ENCODE measurements at regions not wholly inside any gene's neighbourhood (a gene's known extent, or its start where the extent isn't known, plus 50 kb on each side); places are given as distances from the start of the nearest gene placed in this dataset.

DNA sequence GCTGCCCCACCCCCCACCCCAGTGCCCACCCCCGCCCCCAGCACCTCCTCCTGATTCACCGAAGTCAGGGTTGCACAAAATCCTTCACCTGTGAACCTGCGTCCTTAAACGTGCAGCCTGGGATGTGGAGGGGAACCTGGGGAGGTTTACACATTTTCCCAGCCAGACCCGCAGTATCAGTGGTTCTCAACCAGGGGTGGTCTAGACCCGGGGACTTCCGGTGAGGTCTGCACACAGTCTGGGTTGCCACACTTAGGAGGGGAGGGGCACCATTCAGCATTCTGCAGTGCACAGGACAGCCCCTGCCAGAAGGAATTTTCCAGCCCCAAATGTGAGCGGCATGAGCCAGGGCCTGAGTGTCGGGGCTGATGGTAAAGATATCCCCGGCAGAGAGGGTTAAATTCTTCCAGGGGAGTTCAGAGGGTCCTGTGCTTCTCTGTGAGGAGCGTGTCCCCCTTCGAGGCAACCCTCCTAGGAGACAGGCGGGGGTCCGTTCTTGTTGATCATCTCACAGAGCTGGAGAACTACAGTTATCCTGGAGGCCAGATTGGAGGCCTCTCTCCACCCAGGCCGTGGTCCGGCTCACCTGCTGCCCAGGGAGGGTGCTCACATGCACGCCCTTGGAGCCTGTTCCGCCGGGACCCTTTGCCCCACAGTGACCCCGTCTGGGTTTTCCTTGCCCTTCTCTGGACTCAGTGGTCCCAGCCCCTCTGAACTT is 113.6 kb downstream of the SIK1 start:
- H3K36me3 ChIP-seq: no peaks in the 10 kb centered on the region
- H3K9me3 ChIP-seq: peaks cover 0 to 7% (median 3%) of the 10 kb centered on the region in 4 donors
- H3K27me3 ChIP-seq: no peaks in the 10 kb centered on the region
- no peak overlapping the region for H3K27ac ChIP-seq
- no peak for ATAC-seq (ENCODE audit: low FRiP score in 2 of 2)
- H3K4me3 ChIP-seq: no peak overlapping the region
- TF ChIP-seq POLR2AphosphoS5 (IDR thresholded peaks at IDR 0.05) (no peak), EP300 (IDR thresholded peaks at IDR 0.05) (no peak), POLR2A (IDR thresholded peaks at IDR 0.05) (no peak)
- TF ChIP-seq, protein P1, sequence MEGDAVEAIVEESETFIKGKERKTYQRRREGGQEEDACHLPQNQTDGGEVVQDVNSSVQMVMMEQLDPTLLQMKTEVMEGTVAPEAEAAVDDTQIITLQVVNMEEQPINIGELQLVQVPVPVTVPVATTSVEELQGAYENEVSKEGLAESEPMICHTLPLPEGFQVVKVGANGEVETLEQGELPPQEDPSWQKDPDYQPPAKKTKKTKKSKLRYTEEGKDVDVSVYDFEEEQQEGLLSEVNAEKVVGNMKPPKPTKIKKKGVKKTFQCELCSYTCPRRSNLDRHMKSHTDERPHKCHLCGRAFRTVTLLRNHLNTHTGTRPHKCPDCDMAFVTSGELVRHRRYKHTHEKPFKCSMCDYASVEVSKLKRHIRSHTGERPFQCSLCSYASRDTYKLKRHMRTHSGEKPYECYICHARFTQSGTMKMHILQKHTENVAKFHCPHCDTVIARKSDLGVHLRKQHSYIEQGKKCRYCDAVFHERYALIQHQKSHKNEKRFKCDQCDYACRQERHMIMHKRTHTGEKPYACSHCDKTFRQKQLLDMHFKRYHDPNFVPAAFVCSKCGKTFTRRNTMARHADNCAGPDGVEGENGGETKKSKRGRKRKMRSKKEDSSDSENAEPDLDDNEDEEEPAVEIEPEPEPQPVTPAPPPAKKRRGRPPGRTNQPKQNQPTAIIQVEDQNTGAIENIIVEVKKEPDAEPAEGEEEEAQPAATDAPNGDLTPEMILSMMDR (IDR thresholded peaks at IDR 0.05): no peak
- 89 to 92% methylated on average over 13 to 20 of the region's 20 CpGs for WGBS, 2 donors
- peak in 1 of 2 donors; percentile 44 for DNase-seq
- H3K4me1 ChIP-seq: peaks cover 0 to 9% (median 4%) of the 10 kb centered on the region in 4 donors

DNA sequence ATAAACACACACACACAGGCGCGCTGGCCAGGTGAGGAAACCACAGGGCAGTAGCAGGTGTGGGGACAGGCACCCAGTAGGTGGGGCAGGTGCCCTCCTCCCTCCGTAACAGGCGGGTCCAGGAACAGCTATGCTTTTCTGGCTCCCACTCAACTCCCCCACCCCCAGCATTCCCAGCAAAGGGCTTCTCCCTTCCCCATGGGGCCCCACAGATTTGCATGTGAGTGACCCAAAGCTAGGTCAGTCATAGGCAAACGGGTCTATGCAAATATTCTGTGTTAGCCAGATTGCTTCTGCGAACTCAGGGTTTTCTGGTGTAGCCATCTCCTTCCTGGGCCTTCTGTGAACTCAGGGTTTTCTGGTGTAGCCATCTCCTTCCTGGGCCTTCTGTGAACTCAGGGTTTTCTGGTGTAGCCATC is 114.2 kb downstream of the SIK1 start:
- Histone ChIP-seq H3K27ac (no peak overlapping the region), H3K27me3 (no peaks in the 10 kb centered on the region), H3K9me3 (peaks cover 0 to under 1% (median under 1%) of the 10 kb centered on the region in 4 donors), H3K36me3 (no peaks in the 10 kb centered on the region), H3K4me1 (peaks cover 0 to 9% (median 4%) of the 10 kb centered on the region in 4 donors), H3K4me3 (no peak overlapping the region)
- WGBS, 2 donors: 72 to 74% methylated on average over 6 of the region's 6 CpGs
- DNase-seq (peak in 1 of 2 donors; percentile 32), ATAC-seq (ENCODE audit: low FRiP score in 2 of 2) (no peak)
- TF ChIP-seq POLR2AphosphoS5 (IDR thresholded peaks at IDR 0.05) (no peak), EP300 (IDR thresholded peaks at IDR 0.05) (no peak), POLR2A (IDR thresholded peaks at IDR 0.05) (no peak)
- TF ChIP-seq, protein P1 (IDR thresholded peaks at IDR 0.05): no peak

DNA sequence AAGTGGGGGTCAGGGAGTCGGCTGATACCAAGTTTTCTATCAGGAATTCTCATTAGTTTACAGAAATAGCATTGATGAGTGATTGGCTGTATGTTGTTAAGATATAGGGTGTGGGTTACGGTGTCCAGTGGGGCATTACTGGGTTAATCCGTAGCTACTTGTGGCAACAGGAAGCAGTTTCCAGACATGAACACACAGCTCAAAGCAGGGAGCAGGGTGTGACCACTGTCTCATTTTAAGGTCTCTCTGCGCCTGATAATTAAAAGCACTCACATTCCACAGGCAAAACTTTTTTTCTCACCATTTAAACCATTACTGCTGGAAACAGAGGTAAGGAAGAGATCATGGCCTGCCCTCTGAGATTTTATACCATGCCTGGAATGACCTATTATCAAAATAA is 114.9 kb downstream of the SIK1 start:
- no peak overlapping the region for H3K27ac ChIP-seq
- DNase-seq (no peak), ATAC-seq (ENCODE audit: low FRiP score in 2 of 2) (peak in 1 of 2 donors; percentile 41)
- no peak for TF ChIP-seq POLR2AphosphoS5 (IDR thresholded peaks at IDR 0.05)
- no peak for TF ChIP-seq POLR2A (IDR thresholded peaks at IDR 0.05)
- TF ChIP-seq EP300 (IDR thresholded peaks at IDR 0.05): no peak
- TF ChIP-seq, protein P1 (IDR thresholded peaks at IDR 0.05): no peak
- no peak overlapping the region for H3K4me3 ChIP-seq
- no peaks in the 10 kb centered on the region for H3K36me3 ChIP-seq
- peaks cover 0 to 9% (median 4%) of the 10 kb centered on the region in 4 donors for H3K4me1 ChIP-seq
- no peaks in the 10 kb centered on the region for H3K9me3 ChIP-seq
- WGBS, 2 donors: 69 to 75% methylated on average over 4 of the region's 4 CpGs
- H3K27me3 ChIP-seq: no peaks in the 10 kb centered on the region

DNA sequence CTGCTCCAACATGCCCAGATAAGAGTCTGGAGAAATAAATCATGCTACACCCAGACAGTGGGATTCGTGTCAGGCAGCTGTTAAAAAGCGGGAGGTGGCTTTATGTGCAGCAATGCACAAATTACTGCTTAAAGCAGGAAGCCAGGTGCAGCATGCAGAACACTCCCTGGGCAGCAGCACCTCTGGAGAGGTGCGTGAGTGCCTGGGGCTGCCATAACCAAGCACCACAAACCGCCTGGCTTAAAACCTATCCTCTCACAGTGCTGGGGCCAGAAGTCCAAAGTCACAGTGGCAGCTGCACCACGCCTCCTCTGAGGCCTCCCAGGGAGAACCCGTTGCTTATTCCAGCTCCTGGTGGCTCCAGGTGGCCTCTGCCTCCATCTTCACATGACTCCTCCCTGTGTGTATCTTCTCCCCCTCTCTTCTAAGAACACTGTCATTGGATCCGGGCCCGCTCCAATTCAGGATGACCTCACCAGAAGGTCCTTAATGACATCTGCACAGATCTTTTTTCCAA is 115.6 kb downstream of the SIK1 start:
- H3K9me3 ChIP-seq: no peaks in the 10 kb centered on the region
- peaks cover 0 to 9% (median 4%) of the 10 kb centered on the region in 4 donors for H3K4me1 ChIP-seq
- H3K27ac ChIP-seq: no peak overlapping the region
- WGBS, 2 donors: 81 to 87% methylated on average over 8 of the region's 8 CpGs
- DNase-seq (no peak), ATAC-seq (ENCODE audit: low FRiP score in 2 of 2) (no peak)
- no peak overlapping the region for H3K4me3 ChIP-seq
- no peaks in the 10 kb centered on the region for H3K36me3 ChIP-seq
- TF ChIP-seq EP300 (IDR thresholded peaks at IDR 0.05) (no peak), POLR2AphosphoS5 (IDR thresholded peaks at IDR 0.05) (no peak), POLR2A (IDR thresholded peaks at IDR 0.05) (no peak)
- TF ChIP-seq, protein P1 (IDR thresholded peaks at IDR 0.05): no peak
- H3K27me3 ChIP-seq: no peaks in the 10 kb centered on the region
